Progenitor cell of endocrine pancreas (in vitro differentiated cells): ENCODE measurements at regions not wholly inside any gene's neighbourhood (a gene's known extent, or its start where the extent isn't known, plus 50 kb on each side); places are given as distances from the start of the nearest gene placed in this dataset.

Experiments used
- DNase-seq: peaks from one replicate; pipeline ENCODE4 v3.0.0; 2021; ENCODE audit warnings: low spot score; ENCODE audit not compliant: unreplicated experiment
- H3K27ac Mint-ChIP-seq: 2 replicates; pipeline ENCODE4 v1.8.0; 2021; ENCODE audit warnings: mild to moderate bottlenecking, moderate library complexity, mixed read lengths
- H3K27me3 Mint-ChIP-seq: 2 replicates; pipeline ENCODE4 v1.8.0; 2021; ENCODE audit warnings: mixed read lengths
- H3K36me3 Mint-ChIP-seq: 2 replicates; pipeline ENCODE4 v1.8.0; 2022; ENCODE audit warnings: mixed read lengths; ENCODE audit not compliant: insufficient read depth
- H3K4me1 Mint-ChIP-seq: 2 replicates; pipeline ENCODE4 v1.8.0; 2021; ENCODE audit warnings: low read depth, mixed read lengths
- H3K4me3 Mint-ChIP-seq: 2 replicates; pipeline ENCODE4 v1.8.0; 2021; ENCODE audit warnings: low read depth, mild to moderate bottlenecking, moderate library complexity, mixed read lengths
- H3K9me3 Mint-ChIP-seq: 2 replicates; pipeline ENCODE4 v1.8.0; 2021; ENCODE audit warnings: low read depth, mixed read lengths
- TF ChIP-seq, protein P1 (sequence below): fragments of 200-600 bp; sonication (generic); IDR thresholded peaks from one replicate; pipeline ENCODE4 v1.5.0; 2021; ENCODE audit warnings: antibody characterized with exemption, mild to moderate bottlenecking; ENCODE audit not compliant: unreplicated experiment

DNA sequence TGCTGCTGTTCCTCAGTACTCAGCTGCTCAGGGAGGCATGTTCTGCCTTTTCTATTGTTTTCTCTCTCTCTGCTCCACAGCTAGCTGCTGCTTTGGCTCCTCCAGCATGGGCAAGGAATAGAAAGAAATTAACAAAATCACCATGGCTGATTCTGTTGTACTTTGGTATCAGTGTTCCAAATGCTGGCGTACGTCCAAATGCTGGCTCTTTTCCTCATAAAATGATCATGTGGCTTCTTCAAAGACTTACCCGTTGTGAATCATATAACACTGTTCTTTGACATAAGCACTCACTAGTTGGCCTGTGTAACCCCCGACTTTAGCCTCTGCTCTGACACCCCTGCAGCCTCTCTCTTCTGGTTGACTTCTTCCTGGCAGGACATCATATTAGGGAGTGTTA is 547.6 kb downstream of the CPS1 start:
- Mint-ChIP-seq H3K27ac (no peak overlapping the region), H3K36me3 (no peaks in the 10 kb centered on the region), H3K4me3 (no peak overlapping the region), H3K27me3 (no peaks in the 10 kb centered on the region), H3K4me1 (peaks cover 1% of the 10 kb centered on the region), H3K9me3 (peaks cover 5% of the 10 kb centered on the region)
- TF ChIP-seq, protein P1, sequence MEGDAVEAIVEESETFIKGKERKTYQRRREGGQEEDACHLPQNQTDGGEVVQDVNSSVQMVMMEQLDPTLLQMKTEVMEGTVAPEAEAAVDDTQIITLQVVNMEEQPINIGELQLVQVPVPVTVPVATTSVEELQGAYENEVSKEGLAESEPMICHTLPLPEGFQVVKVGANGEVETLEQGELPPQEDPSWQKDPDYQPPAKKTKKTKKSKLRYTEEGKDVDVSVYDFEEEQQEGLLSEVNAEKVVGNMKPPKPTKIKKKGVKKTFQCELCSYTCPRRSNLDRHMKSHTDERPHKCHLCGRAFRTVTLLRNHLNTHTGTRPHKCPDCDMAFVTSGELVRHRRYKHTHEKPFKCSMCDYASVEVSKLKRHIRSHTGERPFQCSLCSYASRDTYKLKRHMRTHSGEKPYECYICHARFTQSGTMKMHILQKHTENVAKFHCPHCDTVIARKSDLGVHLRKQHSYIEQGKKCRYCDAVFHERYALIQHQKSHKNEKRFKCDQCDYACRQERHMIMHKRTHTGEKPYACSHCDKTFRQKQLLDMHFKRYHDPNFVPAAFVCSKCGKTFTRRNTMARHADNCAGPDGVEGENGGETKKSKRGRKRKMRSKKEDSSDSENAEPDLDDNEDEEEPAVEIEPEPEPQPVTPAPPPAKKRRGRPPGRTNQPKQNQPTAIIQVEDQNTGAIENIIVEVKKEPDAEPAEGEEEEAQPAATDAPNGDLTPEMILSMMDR = no peak
- no peak for DNase-seq

GRCh38 chr2:211113334-211114175 is 557.2 kb downstream of the CPS1 start:
- no peaks in the 10 kb centered on the region for H3K36me3 Mint-ChIP-seq
- no peak overlapping the region for H3K27ac Mint-ChIP-seq
- no peak overlapping the region for H3K4me3 Mint-ChIP-seq
- H3K9me3 Mint-ChIP-seq = no peaks in the 10 kb centered on the region
- H3K4me1 Mint-ChIP-seq = peaks cover 6% of the 10 kb centered on the region
- no peaks in the 10 kb centered on the region for H3K27me3 Mint-ChIP-seq
- TF ChIP-seq, protein P1 = no peak
- DNase-seq = no peak

DNA sequence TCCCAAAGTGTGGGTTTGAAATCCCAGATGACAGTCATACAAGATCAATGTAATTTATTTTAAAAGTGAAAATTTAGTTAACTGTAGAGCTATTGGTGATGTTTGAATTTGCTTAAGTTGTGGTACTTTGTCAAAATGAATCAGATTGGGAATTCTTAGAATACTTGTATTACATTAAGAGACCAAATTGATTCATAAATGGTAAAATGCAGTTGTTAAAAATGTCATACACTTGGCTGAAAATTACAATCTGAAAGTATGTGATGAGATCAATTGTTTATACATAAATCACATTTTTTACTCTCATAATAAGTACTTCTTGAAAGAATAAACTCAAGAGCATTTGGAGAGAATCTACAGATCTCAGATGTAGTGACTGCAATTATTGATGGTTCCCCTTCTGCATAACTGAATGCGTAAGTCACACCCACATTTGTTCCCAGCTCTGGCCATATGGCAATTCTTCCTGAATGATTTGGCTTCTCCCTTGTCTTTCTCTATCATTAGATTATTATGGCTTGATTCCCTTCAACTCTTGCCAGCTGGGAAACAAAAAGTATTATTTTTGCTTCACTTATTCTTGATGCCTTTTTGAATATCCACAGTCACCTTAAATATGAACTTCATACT is 558.5 kb downstream of the CPS1 start:
- no peaks in the 10 kb centered on the region for H3K9me3 Mint-ChIP-seq
- H3K4me1 Mint-ChIP-seq = peaks cover 4% of the 10 kb centered on the region
- TF ChIP-seq, protein P1 = no peak
- H3K27me3 Mint-ChIP-seq = no peaks in the 10 kb centered on the region
- H3K27ac Mint-ChIP-seq = no peak overlapping the region
- no peak for DNase-seq
- no peak overlapping the region for H3K4me3 Mint-ChIP-seq
- H3K36me3 Mint-ChIP-seq = no peaks in the 10 kb centered on the region

DNA sequence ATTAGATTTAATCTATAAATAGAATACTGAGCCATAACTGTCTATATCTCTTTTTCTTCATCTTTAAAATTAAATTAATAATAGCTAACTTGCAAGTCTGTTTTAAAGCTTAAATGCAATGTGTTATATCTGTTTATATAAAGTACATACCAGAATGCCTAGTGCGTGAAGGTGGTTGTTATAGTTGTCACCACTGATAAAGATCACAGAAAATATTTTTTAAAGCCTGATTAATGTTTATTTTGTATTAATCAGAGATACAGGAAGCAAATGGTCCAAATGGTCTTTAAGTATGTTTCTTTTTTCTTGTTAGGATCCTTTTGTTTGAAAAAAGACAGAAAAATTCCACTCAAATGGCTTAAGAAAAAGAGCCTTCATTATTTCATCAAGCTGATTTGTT is 560.6 kb downstream of the CPS1 start:
- TF ChIP-seq, protein P1 = no peak
- H3K27me3 Mint-ChIP-seq = no peaks in the 10 kb centered on the region
- H3K36me3 Mint-ChIP-seq = no peaks in the 10 kb centered on the region
- no peaks in the 10 kb centered on the region for H3K9me3 Mint-ChIP-seq
- H3K4me1 Mint-ChIP-seq = peaks cover 4% of the 10 kb centered on the region
- no peak overlapping the region for H3K27ac Mint-ChIP-seq
- no peak overlapping the region for H3K4me3 Mint-ChIP-seq
- DNase-seq = no peak

- TF ChIP-seq, protein P1 = no peak
Measured at GRCh38 chr2:211126256-211126655, 569.9 kb downstream of the CPS1 start.

More at GRCh38 chr2:211126256-211126655, 569.9 kb downstream of the CPS1 start:
- Mint-ChIP-seq H3K4me1 (no peaks in the 10 kb centered on the region), H3K4me3 (no peak overlapping the region), H3K36me3 (no peaks in the 10 kb centered on the region), H3K27me3 (no peaks in the 10 kb centered on the region), H3K27ac (no peak overlapping the region), H3K9me3 (no peaks in the 10 kb centered on the region)
- no peak for DNase-seq
